ENCODE measurements at regions not wholly inside any gene's neighbourhood (a gene's known extent, or its start where the extent isn't known, plus 50 kb on each side); places are given as distances from the start of the nearest gene placed in this dataset.

DNA sequence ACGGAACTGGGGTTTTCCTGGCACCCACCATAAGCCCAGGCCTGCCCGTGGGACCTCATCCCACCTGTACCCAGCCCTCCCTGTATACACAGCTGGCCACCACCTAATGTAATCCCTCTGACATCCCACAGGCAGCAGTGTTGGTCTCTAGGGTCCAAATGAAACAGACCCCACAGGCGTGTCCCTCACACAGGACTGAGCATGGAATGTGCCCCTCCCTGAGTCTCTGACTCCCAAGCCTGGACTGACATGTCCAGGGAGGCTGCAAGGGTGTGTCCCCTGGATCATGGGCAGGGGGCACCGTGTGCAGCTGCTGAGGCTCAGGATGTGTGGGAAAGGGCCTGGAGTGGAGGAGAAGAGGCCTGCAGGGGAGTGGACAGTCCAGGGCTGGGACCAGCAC lies 50.6 kb upstream of the PPARA start:
- POLR2A ChIA-PET, result no interaction called here
- H3K27me3 Mint-ChIP-seq (ENCODE audit: low read depth), result no peaks in the 10 kb centered on the region
- CTCF ChIA-PET, result no interaction called here

More for the DNA sequence above, 50.6 kb upstream of the PPARA start:
- TF ChIP-seq MYBL2 (CRISPR knock-in tag; IDR thresholded peaks at IDR 0.05) (no peak), NFATC4 (CRISPR knock-in tag; IDR thresholded peaks at IDR 0.05) (no peak), SMAD4 (CRISPR knock-in tag; IDR thresholded peaks at IDR 0.05) (no peak), SP1 (CRISPR knock-in tag; conservative IDR thresholded peaks at IDR 0.05) (no peak), RELA (CRISPR knock-in tag; IDR thresholded peaks at IDR 0.05; ENCODE audit: borderline replicate concordance) (no peak), SOX15 (CRISPR knock-in tag; IDR thresholded peaks at IDR 0.05) (no peak), CBFB (CRISPR knock-in tag; IDR thresholded peaks at IDR 0.05; ENCODE audit: low read depth) (no peak), PREB (CRISPR knock-in tag; IDR thresholded peaks at IDR 0.05; ENCODE audit: borderline replicate concordance) (no peak), JAZF1 (CRISPR knock-in tag; IDR thresholded peaks at IDR 0.05) (no peak), OVOL2 (CRISPR knock-in tag; IDR thresholded peaks at IDR 0.05; ENCODE audit: borderline replicate concordance) (no peak), FOXP1 (CRISPR knock-in tag; IDR thresholded peaks at IDR 0.05; ENCODE audit: borderline replicate concordance) (no peak), ATF1 (CRISPR knock-in tag; IDR thresholded peaks at IDR 0.05) (no peak), ERG (CRISPR knock-in tag; IDR thresholded peaks at IDR 0.05) (no peak), ZNF532 (CRISPR knock-in tag; IDR thresholded peaks at IDR 0.05; ENCODE audit: borderline replicate concordance) (no peak)
- TF ChIP-seq, protein P1, sequence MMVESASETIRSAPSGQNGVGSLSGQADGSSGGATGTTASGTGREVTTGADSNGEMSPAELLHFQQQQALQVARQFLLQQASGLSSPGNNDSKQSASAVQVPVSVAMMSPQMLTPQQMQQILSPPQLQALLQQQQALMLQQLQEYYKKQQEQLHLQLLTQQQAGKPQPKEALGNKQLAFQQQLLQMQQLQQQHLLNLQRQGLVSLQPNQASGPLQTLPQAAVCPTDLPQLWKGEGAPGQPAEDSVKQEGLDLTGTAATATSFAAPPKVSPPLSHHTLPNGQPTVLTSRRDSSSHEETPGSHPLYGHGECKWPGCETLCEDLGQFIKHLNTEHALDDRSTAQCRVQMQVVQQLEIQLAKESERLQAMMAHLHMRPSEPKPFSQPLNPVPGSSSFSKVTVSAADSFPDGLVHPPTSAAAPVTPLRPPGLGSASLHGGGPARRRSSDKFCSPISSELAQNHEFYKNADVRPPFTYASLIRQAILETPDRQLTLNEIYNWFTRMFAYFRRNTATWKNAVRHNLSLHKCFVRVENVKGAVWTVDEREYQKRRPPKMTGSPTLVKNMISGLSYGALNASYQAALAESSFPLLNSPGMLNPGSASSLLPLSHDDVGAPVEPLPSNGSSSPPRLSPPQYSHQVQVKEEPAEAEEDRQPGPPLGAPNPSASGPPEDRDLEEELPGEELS (CRISPR knock-in tag; IDR thresholded peaks at IDR 0.05), result no peak
- TF ChIP-seq, protein P2, sequence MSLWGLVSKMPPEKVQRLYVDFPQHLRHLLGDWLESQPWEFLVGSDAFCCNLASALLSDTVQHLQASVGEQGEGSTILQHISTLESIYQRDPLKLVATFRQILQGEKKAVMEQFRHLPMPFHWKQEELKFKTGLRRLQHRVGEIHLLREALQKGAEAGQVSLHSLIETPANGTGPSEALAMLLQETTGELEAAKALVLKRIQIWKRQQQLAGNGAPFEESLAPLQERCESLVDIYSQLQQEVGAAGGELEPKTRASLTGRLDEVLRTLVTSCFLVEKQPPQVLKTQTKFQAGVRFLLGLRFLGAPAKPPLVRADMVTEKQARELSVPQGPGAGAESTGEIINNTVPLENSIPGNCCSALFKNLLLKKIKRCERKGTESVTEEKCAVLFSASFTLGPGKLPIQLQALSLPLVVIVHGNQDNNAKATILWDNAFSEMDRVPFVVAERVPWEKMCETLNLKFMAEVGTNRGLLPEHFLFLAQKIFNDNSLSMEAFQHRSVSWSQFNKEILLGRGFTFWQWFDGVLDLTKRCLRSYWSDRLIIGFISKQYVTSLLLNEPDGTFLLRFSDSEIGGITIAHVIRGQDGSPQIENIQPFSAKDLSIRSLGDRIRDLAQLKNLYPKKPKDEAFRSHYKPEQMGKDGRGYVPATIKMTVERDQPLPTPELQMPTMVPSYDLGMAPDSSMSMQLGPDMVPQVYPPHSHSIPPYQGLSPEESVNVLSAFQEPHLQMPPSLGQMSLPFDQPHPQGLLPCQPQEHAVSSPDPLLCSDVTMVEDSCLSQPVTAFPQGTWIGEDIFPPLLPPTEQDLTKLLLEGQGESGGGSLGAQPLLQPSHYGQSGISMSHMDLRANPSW (CRISPR knock-in tag; conservative IDR thresholded peaks at IDR 0.05; ENCODE audit: low read depth), result no peak
- H3K27ac Mint-ChIP-seq, result no peak overlapping the region
- ATAC-seq (no peak), DNase-seq (ENCODE audit: low spot score) (no peak)
- H3K4me3 Mint-ChIP-seq, result no peak overlapping the region
- no peaks in the 10 kb centered on the region for H3K36me3 Mint-ChIP-seq
- no peaks in the 10 kb centered on the region for H3K4me1 Mint-ChIP-seq
- H3K9me3 Mint-ChIP-seq, result no peaks in the 10 kb centered on the region
